MCF 10A (cell line): ENCODE measurements at regions not wholly inside any gene's neighbourhood (a gene's known extent, or its start where the extent isn't known, plus 50 kb on each side); places are given as distances from the start of the nearest gene placed in this dataset.

Experiments
- BruUV-seq: library from RNA; stranded (reverse); fragments of 400-500 nt; replicated peaks from 2 replicates; lab custom pipeline; 2021; lab: Mats Ljungman, UMichigan
- CTCF ChIA-PET: fragments of 300-600 bp; sonication (Branson Sonifier 250); formaldehyde crosslinking; extraction: SDS; loops from one replicate; lab custom pipeline; 2021; ENCODE audit warnings: antibody characterized with exemption, inconsistent platforms; lab: Yijun Ruan, JAX
- POLR2A ChIA-PET: fragments of 300-600, 350-650 bp; sonication (Branson Sonifier 250); formaldehyde crosslinking; extraction: SDS; loops from one replicate; lab custom pipeline; 2020; ENCODE audit warnings: antibody characterized with exemption, inconsistent platforms; lab: Yijun Ruan, JAX
- DNase-seq: peaks from one replicate; pipeline ENCODE4 v3.0.0-alpha.2; 2018; ENCODE audit not compliant: unreplicated experiment
- H3K27ac Mint-ChIP-seq: one replicate; pipeline ENCODE4 v1.8.0; 2022; ENCODE audit warnings: mild to moderate bottlenecking, low read depth, mixed read lengths; ENCODE audit not compliant: unreplicated experiment
- H3K27me3 Mint-ChIP-seq: one replicate; pipeline ENCODE4 v1.8.0; 2022; ENCODE audit warnings: mixed read lengths; ENCODE audit not compliant: insufficient read depth, unreplicated experiment
- H3K36me3 Mint-ChIP-seq: one replicate; pipeline ENCODE4 v1.8.0; 2022; ENCODE audit warnings: mild to moderate bottlenecking, moderate library complexity, mixed read lengths; ENCODE audit not compliant: insufficient read depth, unreplicated experiment
- H3K4me1 Mint-ChIP-seq: one replicate; pipeline ENCODE4 v1.8.0; 2022; ENCODE audit warnings: mixed read lengths; ENCODE audit not compliant: insufficient read depth, unreplicated experiment
- H3K4me3 Mint-ChIP-seq: one replicate; pipeline ENCODE4 v1.8.0; 2022; ENCODE audit warnings: mild to moderate bottlenecking, moderate library complexity, mixed read lengths; ENCODE audit not compliant: unreplicated experiment
- H3K9me3 Mint-ChIP-seq: one replicate; pipeline ENCODE4 v1.8.0; 2022; ENCODE audit warnings: mixed read lengths; ENCODE audit not compliant: unreplicated experiment
- CTCF ChIP-seq: fragments of 200-600 bp; IDR thresholded peaks from one replicate; pipeline ENCODE4 v1.8.0; 2022; ENCODE audit warnings: antibody characterized with exemption, mild to moderate bottlenecking; ENCODE audit not compliant: unreplicated experiment
- intact Hi-C: fragments of 100-400 bp; cut with micrococcal nuclease; formaldehyde crosslinking; loops from 2 replicates; pipeline ENCODE4 v1.14.1; 2022

- intact Hi-C loops: loop anchor here (5.0 kb wide), 1 partner anchor 66 kb away; no protein-coding TSS in a partner anchor
- H3K4me3 Mint-ChIP-seq: no peak overlapping the region
- H3K9me3 Mint-ChIP-seq: peaks cover 34% of the 10 kb centered on the region
- no peaks in the 10 kb centered on the region for H3K36me3 Mint-ChIP-seq
- no TSS peak for BruUV-seq
- ChIA-PET POLR2A (no interaction called here), CTCF (no interaction called here)
- DNase-seq: no peak
- TF ChIP-seq CTCF: no peak
- no peaks in the 10 kb centered on the region for H3K27me3 Mint-ChIP-seq
- H3K4me1 Mint-ChIP-seq: no peaks in the 10 kb centered on the region
- no peak overlapping the region for H3K27ac Mint-ChIP-seq
Observed at GRCh38 chrX:6968231-6968630, 179.3 kb upstream of the STS start.

GRCh38 chrX:6965729-6966128 is 181.8 kb upstream of the STS start:
- Mint-ChIP-seq H3K27me3 (no peaks in the 10 kb centered on the region), H3K9me3 (peaks cover 22% of the 10 kb centered on the region), H3K4me3 (no peak overlapping the region), H3K27ac (no peak overlapping the region), H3K36me3 (no peaks in the 10 kb centered on the region), H3K4me1 (no peaks in the 10 kb centered on the region)
- intact Hi-C loops: loop anchor here (5.0 kb wide), 1 partner anchor 63 kb away; no protein-coding TSS in a partner anchor
- DNase-seq: no peak
- no peak for TF ChIP-seq CTCF
- BruUV-seq: no TSS peak
- ChIA-PET CTCF (no interaction called here), POLR2A (no interaction called here)

GRCh38 chrX:6962006-6962355 is 185.5 kb upstream of the STS start:
- H3K4me3 Mint-ChIP-seq: no peak overlapping the region
- no peak for DNase-seq
- POLR2A ChIA-PET: no interaction called here
- no peaks in the 10 kb centered on the region for H3K36me3 Mint-ChIP-seq
- no peaks in the 10 kb centered on the region for H3K4me1 Mint-ChIP-seq
- no TSS peak for BruUV-seq
- CTCF ChIA-PET: no interaction called here
- H3K27me3 Mint-ChIP-seq: no peaks in the 10 kb centered on the region
- TF ChIP-seq CTCF: no peak
- intact Hi-C loops: no loop called here
- H3K9me3 Mint-ChIP-seq: peaks cover 11% of the 10 kb centered on the region
- no peak overlapping the region for H3K27ac Mint-ChIP-seq

- BruUV-seq: no TSS peak
- no peak for TF ChIP-seq CTCF
- CTCF ChIA-PET: interaction anchor here (0.7 kb wide), 1 partner anchor 885 kb away, joined by 3 read pairs; no protein-coding TSS in a partner anchor
- Mint-ChIP-seq H3K27ac (no peak overlapping the region), H3K4me3 (no peak overlapping the region), H3K27me3 (no peaks in the 10 kb centered on the region), H3K9me3 (peaks cover 9% of the 10 kb centered on the region), H3K4me1 (no peaks in the 10 kb centered on the region), H3K36me3 (no peaks in the 10 kb centered on the region)
- intact Hi-C loops: no loop called here
- POLR2A ChIA-PET: no interaction called here
- no peak for DNase-seq
Observed at GRCh38 chrX:6961286-6962005, 186.1 kb upstream of the STS start.
